Neuronal stem cell (in vitro differentiated cells): ENCODE measurements at regions not wholly inside any gene's neighbourhood (a gene's known extent, or its start where the extent isn't known, plus 50 kb on each side); places are given as distances from the start of the nearest gene placed in this dataset.
A peak's percentile ranks its signal among the peaks of the same experiment; 100 is the strongest.

Experiments
- DNase-seq: peaks from one replicate; pipeline ENCODE4 v3.0.0-alpha.2; 2013; ENCODE audit warnings: low spot score
- H2AFZ ChIP-seq: one replicate; pipeline ENCODE4 v1.6.1; 2013; ENCODE audit warnings: mild to moderate bottlenecking, low read length, inconsistent platforms
- H2AK5ac ChIP-seq: 2 replicates; pipeline ENCODE4 v1.6.1; 2013; ENCODE audit warnings: low read depth, mild to moderate bottlenecking, inconsistent platforms, low read length, moderate library complexity, mixed read lengths
- H2BK120ac ChIP-seq: 2 replicates; pipeline ENCODE4 v1.6.1; 2013; ENCODE audit warnings: low read depth, mild to moderate bottlenecking, inconsistent platforms, low read length, moderate library complexity, mixed read lengths
- H2BK12ac ChIP-seq: one replicate; pipeline ENCODE4 v1.6.1; 2013; ENCODE audit warnings: low read length, inconsistent platforms
- H2BK15ac ChIP-seq: 2 replicates; pipeline ENCODE4 v1.6.1; 2013; ENCODE audit warnings: mild to moderate bottlenecking, low read length, inconsistent platforms, mixed read lengths
- H2BK5ac ChIP-seq: one replicate; pipeline ENCODE4 v1.6.1; 2013; ENCODE audit warnings: inconsistent platforms, mild to moderate bottlenecking, low read length, moderate library complexity
- H3K14ac ChIP-seq: one replicate; pipeline ENCODE4 v1.6.1; 2013; ENCODE audit warnings: low read length, inconsistent platforms
- H3K18ac ChIP-seq: 2 replicates; pipeline ENCODE4 v1.6.1; 2013; ENCODE audit warnings: low read length, inconsistent platforms
- H3K23ac ChIP-seq: 2 replicates; pipeline ENCODE4 v1.6.1; 2013; ENCODE audit warnings: low read depth, mild to moderate bottlenecking, mixed read lengths, low read length, inconsistent platforms; ENCODE audit not compliant: poor library complexity
- H3K27ac ChIP-seq: replicated peaks from 3 replicates; pipeline ENCODE4 v1.5.1; 2013; ENCODE audit warnings: low read length, inconsistent platforms
- H3K27me3 ChIP-seq, 3 experiments: 2 replicates each; pipeline ENCODE4 v1.6.1; 2013; ENCODE audit warnings: low read length in 3 of 3, mild to moderate bottlenecking in 2 of 3, inconsistent platforms in 1 of 3, low read depth in 1 of 3, mixed read lengths in 1 of 3, moderate library complexity in 1 of 3; ENCODE audit not compliant: control insufficient read depth in 3 of 3, insufficient read depth in 3 of 3
- H3K36me3 ChIP-seq, 2 donors: replicated peaks in 1 of 2; 2 replicates each; pipeline ENCODE4 v1.6.1; 2013; ENCODE audit warnings: low read length in 2 of 2; ENCODE audit not compliant: control insufficient read depth in 2 of 2, insufficient read depth in 2 of 2
- H3K4ac ChIP-seq: 2 replicates; pipeline ENCODE4 v1.6.1; 2013; ENCODE audit warnings: inconsistent platforms, mild to moderate bottlenecking, low read length, moderate library complexity
- H3K4me1 ChIP-seq, 2 donors: 1 replicate in 1 of 2; 2 replicates in 1 of 2; pipeline ENCODE4 v1.6.1; 2013; ENCODE audit warnings: low read length in 2 of 2, low read depth in 1 of 2; ENCODE audit not compliant: control insufficient read depth in 2 of 2, insufficient read depth in 1 of 2
- H3K4me2 ChIP-seq: one replicate; pipeline ENCODE4 v1.6.1; 2013; ENCODE audit warnings: mild to moderate bottlenecking, low read length, inconsistent platforms; ENCODE audit not compliant: insufficient read depth, poor library complexity, severe bottlenecking
- H3K4me3 ChIP-seq, 2 donors: 2 replicates each; pipeline ENCODE4 v1.5.1; 2013; ENCODE audit warnings: low read length in 2 of 2, mild to moderate bottlenecking in 2 of 2, inconsistent platforms in 1 of 2, moderate library complexity in 1 of 2
- H3K79me1 ChIP-seq: one replicate; pipeline ENCODE4 v1.6.1; 2013; ENCODE audit warnings: low read depth, mild to moderate bottlenecking, inconsistent platforms, low read length, moderate library complexity
- H3K9ac ChIP-seq: one replicate; pipeline ENCODE4 v1.6.1; 2013; ENCODE audit warnings: mild to moderate bottlenecking, low read depth, low read length, inconsistent platforms; ENCODE audit not compliant: poor library complexity
- H3K9me3 ChIP-seq, 2 donors: replicated peaks in 1 of 2; 2 replicates each; pipeline versions ENCODE3 to v1.6.1; 2013; ENCODE audit warnings: low read length in 2 of 2, mild to moderate bottlenecking in 2 of 2, inconsistent platforms in 1 of 2, low read depth in 1 of 2, mixed read lengths in 1 of 2, moderate library complexity in 1 of 2; ENCODE audit not compliant: control insufficient read depth in 2 of 2, insufficient read depth in 1 of 2
- H4K8ac ChIP-seq: one replicate; pipeline ENCODE4 v1.6.1; 2013; ENCODE audit warnings: low read depth, mild to moderate bottlenecking, inconsistent platforms, low read length, moderate library complexity
- H4K91ac ChIP-seq: one replicate; pipeline ENCODE4 v1.6.1; 2013; ENCODE audit warnings: low read length, low read depth, mild to moderate bottlenecking, inconsistent platforms; ENCODE audit not compliant: poor library complexity
- WGBS, 2 donors: extraction: QIAGEN DNeasy Blood & Tissue Kit; methylation state at CpG; one replicate each; pipeline ENCODE4 v1.1.7; 2013; ENCODE audit warnings: missing lambda C conversion rate in 2 of 2, mixed read lengths in 1 of 2; ENCODE audit not compliant: insufficient read length in 2 of 2, insufficient replicate concordance in 1 of 2; ENCODE audit errors: extremely low coverage in 2 of 2; 5-methylcytosine and 5-hydroxymethylcytosine counted together

DNA sequence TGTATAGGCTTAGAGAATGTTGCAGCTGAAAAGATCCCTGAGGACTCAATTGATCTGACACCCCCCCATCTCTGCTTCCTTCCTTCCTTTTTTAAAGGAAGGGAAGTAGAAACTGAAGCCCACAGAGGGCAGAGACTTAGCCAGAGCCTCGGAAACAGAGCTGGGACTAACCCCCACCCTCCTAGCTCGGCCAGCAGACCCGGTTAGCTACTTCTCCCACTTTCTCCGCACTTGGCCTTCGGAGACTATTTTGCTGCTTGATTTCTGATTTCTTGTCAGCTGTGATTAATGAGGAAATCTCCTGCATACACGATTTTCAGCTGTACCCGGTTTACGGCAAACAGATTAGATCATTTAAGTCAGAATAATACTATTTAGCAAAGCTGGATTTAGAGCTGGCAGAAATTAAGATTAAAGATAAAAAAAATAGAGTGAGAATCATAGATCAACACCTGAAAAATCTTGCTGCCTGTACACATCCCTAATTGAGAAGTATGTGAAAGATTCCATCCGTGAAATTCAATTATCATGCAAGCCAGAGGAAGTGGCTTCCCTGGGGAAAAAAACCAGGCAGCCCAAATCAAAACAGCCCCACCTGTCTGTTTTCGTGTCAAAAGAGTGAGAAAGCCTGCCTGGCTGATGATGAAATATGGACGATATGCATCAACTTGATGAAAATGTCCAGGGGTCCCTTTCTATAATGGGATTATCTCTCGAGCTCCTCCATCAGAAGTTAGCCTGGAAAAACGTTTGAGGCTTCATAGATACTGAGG is 159.5 kb upstream of the SHB start:
- Histone ChIP-seq H4K91ac (no peak overlapping the region), H2BK12ac (no peak overlapping the region), H3K4me3 (no peak overlapping the region), H2BK120ac (no peak overlapping the region), H2BK5ac (no peak overlapping the region), H3K4ac (no peak overlapping the region), H2BK15ac (no peak overlapping the region), H2AFZ (no peak overlapping the region), H3K27ac (no peak overlapping the region), H3K4me1 (peaks cover 16 to 29% of the 10 kb centered on the region in 2 donors), H3K4me2 (no peak overlapping the region), H3K9me3 (no peaks in the 10 kb centered on the region), H2AK5ac (no peak overlapping the region), H4K8ac (no peak overlapping the region), H3K27me3 (peaks cover 0 to 4% (median 0%) of the 10 kb centered on the region in 3 experiments), H3K9ac (no peak overlapping the region), H3K18ac (peak overlapping the region; percentile 39), H3K14ac (no peak overlapping the region), H3K36me3 (no peaks in the 10 kb centered on the region), H3K23ac (no peak overlapping the region), H3K79me1 (no peaks in the 10 kb centered on the region)
- no peak for DNase-seq
- no CpG with 5 or more reads among the region's 13 CpGs for WGBS, 2 donors

GRCh38 chr9:38227656-38228055 is 158.6 kb upstream of the SHB start:
- peak overlapping the region; percentile 20 for H3K18ac ChIP-seq
- H2BK12ac ChIP-seq: no peak overlapping the region
- H4K8ac ChIP-seq: no peak overlapping the region
- no peak overlapping the region for H3K4me2 ChIP-seq
- H4K91ac ChIP-seq: no peak overlapping the region
- no peaks in the 10 kb centered on the region for H3K36me3 ChIP-seq
- H3K23ac ChIP-seq: no peak overlapping the region
- peaks cover 16 to 27% of the 10 kb centered on the region in 2 donors for H3K4me1 ChIP-seq
- no peak for DNase-seq
- H2BK15ac ChIP-seq: no peak overlapping the region
- no peak overlapping the region for H2BK120ac ChIP-seq
- H2AFZ ChIP-seq: peak overlapping the region; percentile 39
- no peak overlapping the region for H3K14ac ChIP-seq
- no peak overlapping the region for H2AK5ac ChIP-seq
- no peak overlapping the region for H3K4me3 ChIP-seq
- H2BK5ac ChIP-seq: no peak overlapping the region
- H3K9ac ChIP-seq: no peak overlapping the region
- H3K27ac ChIP-seq: no peak overlapping the region
- H3K9me3 ChIP-seq: no peaks in the 10 kb centered on the region
- no peak overlapping the region for H3K4ac ChIP-seq
- peaks cover 0 to 4% (median 0%) of the 10 kb centered on the region in 3 experiments for H3K27me3 ChIP-seq
- WGBS, 2 donors: no CpG with 5 or more reads among the region's 10 CpGs
- H3K79me1 ChIP-seq: no peaks in the 10 kb centered on the region

- no peak overlapping the region for H3K27ac ChIP-seq
- no peak overlapping the region for H2BK5ac ChIP-seq
- H3K4ac ChIP-seq: no peak overlapping the region
- H4K91ac ChIP-seq: no peak overlapping the region
- no peak overlapping the region for H2BK120ac ChIP-seq
- H3K9me3 ChIP-seq: no peaks in the 10 kb centered on the region
- H3K14ac ChIP-seq: no peak overlapping the region
- H3K27me3 ChIP-seq: peaks cover 0 to 4% (median 0%) of the 10 kb centered on the region in 3 experiments
- peak overlapping the region; percentile 9 for H2AK5ac ChIP-seq
- H2AFZ ChIP-seq: peak overlapping the region; percentile 39
- no peak overlapping the region for H3K9ac ChIP-seq
- no peak overlapping the region for H2BK12ac ChIP-seq
- no peak overlapping the region for H2BK15ac ChIP-seq
- peak overlapping the region; percentile 4 for H3K18ac ChIP-seq
- peaks cover 16 to 24% of the 10 kb centered on the region in 2 donors for H3K4me1 ChIP-seq
- no peak overlapping the region for H3K23ac ChIP-seq
- DNase-seq: no peak
- H3K4me2 ChIP-seq: no peak overlapping the region
- H3K36me3 ChIP-seq: no peaks in the 10 kb centered on the region
- no peak overlapping the region for H3K4me3 ChIP-seq
- WGBS, 2 donors: no CpG with 5 or more reads among the region's 12 CpGs
- H4K8ac ChIP-seq: no peak overlapping the region
- no peaks in the 10 kb centered on the region for H3K79me1 ChIP-seq
These were observed 158.1 kb upstream of the SHB start for GRCh38 chr9:38227061-38227540.

DNA sequence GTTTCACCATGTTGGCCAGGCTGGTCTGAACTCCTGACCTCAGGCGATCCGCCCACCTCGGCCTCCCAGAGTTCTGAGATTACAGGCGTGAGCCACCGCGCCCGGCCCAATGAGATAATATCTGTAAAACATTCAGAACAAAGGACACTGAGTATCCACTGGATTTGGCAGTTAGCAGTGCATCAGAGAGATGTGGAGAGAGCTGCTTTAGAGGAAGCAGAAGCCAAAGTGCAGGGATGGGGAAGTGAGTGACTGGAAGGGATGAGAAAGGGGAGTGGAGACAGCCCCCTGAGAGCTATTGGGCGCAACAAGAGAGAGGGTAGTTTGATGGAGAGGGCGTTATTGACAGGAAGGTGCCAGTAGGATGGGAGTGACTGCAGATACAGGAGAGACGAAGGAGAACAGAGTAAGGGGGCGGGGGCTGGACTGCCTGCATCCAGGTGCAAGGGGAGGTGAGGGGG is 157.5 kb upstream of the SHB start:
- no peak overlapping the region for H3K23ac ChIP-seq
- no peak overlapping the region for H2BK15ac ChIP-seq
- H3K9ac ChIP-seq: no peak overlapping the region
- H3K4me3 ChIP-seq: no peak overlapping the region
- no peak overlapping the region for H3K4ac ChIP-seq
- peak overlapping the region; percentile 52 for H3K18ac ChIP-seq
- H3K36me3 ChIP-seq: no peaks in the 10 kb centered on the region
- no peak overlapping the region for H2BK12ac ChIP-seq
- H3K4me1 ChIP-seq: peaks cover 16 to 24% of the 10 kb centered on the region in 2 donors
- H3K27ac ChIP-seq: no peak overlapping the region
- H2BK5ac ChIP-seq: no peak overlapping the region
- H2BK120ac ChIP-seq: no peak overlapping the region
- no peak overlapping the region for H2AK5ac ChIP-seq
- no peak overlapping the region for H3K4me2 ChIP-seq
- DNase-seq: no peak
- H3K9me3 ChIP-seq: no peaks in the 10 kb centered on the region
- H3K14ac ChIP-seq: no peak overlapping the region
- no peak overlapping the region for H4K8ac ChIP-seq
- no peak overlapping the region for H4K91ac ChIP-seq
- no peaks in the 10 kb centered on the region for H3K79me1 ChIP-seq
- H2AFZ ChIP-seq: no peak overlapping the region
- WGBS, 2 donors: no CpG with 5 or more reads among the region's 11 CpGs
- H3K27me3 ChIP-seq: peaks cover 0 to 4% (median 0%) of the 10 kb centered on the region in 3 experiments
